IPS-15b (cell line): ENCODE measurements at regions not wholly inside any gene's neighbourhood (a gene's known extent, or its start where the extent isn't known, plus 50 kb on each side); places are given as distances from the start of the nearest gene placed in this dataset.

Experiments used
- H3K27me3 ChIP-seq: one replicate; pipeline ENCODE4 v1.6.1; 2013; ENCODE audit warnings: low read length; ENCODE audit not compliant: control insufficient read depth, insufficient read depth
- H3K36me3 ChIP-seq: one replicate; pipeline ENCODE4 v1.6.1; 2013; ENCODE audit warnings: low read length; ENCODE audit not compliant: control insufficient read depth, insufficient read depth
- H3K4me1 ChIP-seq: one replicate; pipeline ENCODE4 v1.6.1; 2013; ENCODE audit warnings: mild to moderate bottlenecking, low read length; ENCODE audit not compliant: control insufficient read depth, insufficient read depth
- H3K4me3 ChIP-seq: one replicate; pipeline ENCODE4 v1.5.1; 2013; ENCODE audit warnings: low read depth, low read length
- H3K9ac ChIP-seq: one replicate; pipeline ENCODE4 v1.6.1; 2013; ENCODE audit warnings: low read depth, mild to moderate bottlenecking, low read length
- H3K9me3 ChIP-seq: one replicate; pipeline ENCODE4 v1.6.1; 2013; ENCODE audit warnings: mild to moderate bottlenecking, low read length; ENCODE audit not compliant: control insufficient read depth, insufficient read depth

GRCh38 chr5:4363045-4363444 lies 767.4 kb downstream of the IRX1 start:
- no peaks in the 10 kb centered on the region for H3K36me3 ChIP-seq
- no peaks in the 10 kb centered on the region for H3K4me1 ChIP-seq
- H3K9ac ChIP-seq = no peak overlapping the region
- no peaks in the 10 kb centered on the region for H3K9me3 ChIP-seq
- no peaks in the 10 kb centered on the region for H3K27me3 ChIP-seq
- H3K4me3 ChIP-seq = no peak overlapping the region

GRCh38 chr5:4366628-4367027 lies 771.0 kb downstream of the IRX1 start:
- no peaks in the 10 kb centered on the region for H3K4me1 ChIP-seq
- H3K9ac ChIP-seq = no peak overlapping the region
- H3K27me3 ChIP-seq = no peaks in the 10 kb centered on the region
- no peak overlapping the region for H3K4me3 ChIP-seq
- H3K9me3 ChIP-seq = no peaks in the 10 kb centered on the region
- no peaks in the 10 kb centered on the region for H3K36me3 ChIP-seq

- Histone ChIP-seq H3K4me3 (no peak overlapping the region), H3K27me3 (no peaks in the 10 kb centered on the region), H3K4me1 (no peaks in the 10 kb centered on the region), H3K9me3 (no peaks in the 10 kb centered on the region), H3K36me3 (no peaks in the 10 kb centered on the region), H3K9ac (no peak overlapping the region)
Measured at GRCh38 chr5:4370218-4370617, 769.9 kb upstream of the ADAMTS16 start.

GRCh38 chr5:4372481-4372880 lies 767.6 kb upstream of the ADAMTS16 start:
- Histone ChIP-seq H3K4me1 (no peaks in the 10 kb centered on the region), H3K27me3 (no peaks in the 10 kb centered on the region), H3K4me3 (no peak overlapping the region), H3K36me3 (no peaks in the 10 kb centered on the region), H3K9me3 (no peaks in the 10 kb centered on the region), H3K9ac (no peak overlapping the region)

- H3K4me3 ChIP-seq = no peak overlapping the region
- H3K27me3 ChIP-seq = no peaks in the 10 kb centered on the region
- no peaks in the 10 kb centered on the region for H3K36me3 ChIP-seq
- H3K9me3 ChIP-seq = no peaks in the 10 kb centered on the region
- no peaks in the 10 kb centered on the region for H3K4me1 ChIP-seq
- H3K9ac ChIP-seq = no peak overlapping the region
Measured at GRCh38 chr5:4373051-4373820, 766.9 kb upstream of the ADAMTS16 start.

GRCh38 chr5:4374866-4375265 lies 765.3 kb upstream of the ADAMTS16 start:
- Histone ChIP-seq H3K27me3 (no peaks in the 10 kb centered on the region), H3K4me3 (no peak overlapping the region), H3K36me3 (no peaks in the 10 kb centered on the region), H3K4me1 (no peaks in the 10 kb centered on the region), H3K9me3 (no peaks in the 10 kb centered on the region), H3K9ac (no peak overlapping the region)

- H3K4me1 ChIP-seq = no peaks in the 10 kb centered on the region
Measured at GRCh38 chr5:4375640-4376039, 764.5 kb upstream of the ADAMTS16 start.

GRCh38 chr5:4383102-4383501 lies 757.0 kb upstream of the ADAMTS16 start:
- Histone ChIP-seq H3K4me3 (no peak overlapping the region), H3K9me3 (no peaks in the 10 kb centered on the region), H3K27me3 (no peaks in the 10 kb centered on the region), H3K4me1 (no peaks in the 10 kb centered on the region), H3K36me3 (no peaks in the 10 kb centered on the region), H3K9ac (no peak overlapping the region)

More at GRCh38 chr5:4375640-4376039, 764.5 kb upstream of the ADAMTS16 start:
- no peak overlapping the region for H3K4me3 ChIP-seq
- H3K9me3 ChIP-seq = no peaks in the 10 kb centered on the region
- H3K27me3 ChIP-seq = no peaks in the 10 kb centered on the region
- no peak overlapping the region for H3K9ac ChIP-seq
- H3K36me3 ChIP-seq = no peaks in the 10 kb centered on the region

GRCh38 chr5:4383518-4384198 lies 756.5 kb upstream of the ADAMTS16 start:
- Histone ChIP-seq H3K9ac (no peak overlapping the region), H3K9me3 (no peaks in the 10 kb centered on the region), H3K4me3 (no peak overlapping the region), H3K4me1 (no peaks in the 10 kb centered on the region), H3K27me3 (no peaks in the 10 kb centered on the region), H3K36me3 (no peaks in the 10 kb centered on the region)

- Histone ChIP-seq H3K36me3 (no peaks in the 10 kb centered on the region), H3K4me1 (no peaks in the 10 kb centered on the region), H3K27me3 (no peaks in the 10 kb centered on the region), H3K4me3 (no peak overlapping the region), H3K9me3 (no peaks in the 10 kb centered on the region), H3K9ac (no peak overlapping the region)
Measured at GRCh38 chr5:4384649-4385048, 755.5 kb upstream of the ADAMTS16 start.

- Histone ChIP-seq H3K4me1 (no peaks in the 10 kb centered on the region), H3K9me3 (no peaks in the 10 kb centered on the region), H3K4me3 (no peak overlapping the region), H3K36me3 (no peaks in the 10 kb centered on the region), H3K27me3 (no peaks in the 10 kb centered on the region), H3K9ac (no peak overlapping the region)
Measured at GRCh38 chr5:4386152-4386551, 754.0 kb upstream of the ADAMTS16 start.

GRCh38 chr5:4387290-4387689 lies 752.8 kb upstream of the ADAMTS16 start:
- no peaks in the 10 kb centered on the region for H3K36me3 ChIP-seq
- no peaks in the 10 kb centered on the region for H3K4me1 ChIP-seq
- H3K9ac ChIP-seq = no peak overlapping the region
- no peak overlapping the region for H3K4me3 ChIP-seq
- H3K9me3 ChIP-seq = no peaks in the 10 kb centered on the region
- no peaks in the 10 kb centered on the region for H3K27me3 ChIP-seq
